AG10803 (cell line): ENCODE measurements at regions not wholly inside any gene's neighbourhood (a gene's known extent, or its start where the extent isn't known, plus 50 kb on each side); places are given as distances from the start of the nearest gene placed in this dataset.
"Not testable (repeated sequence)": the region's sequence is repeated elsewhere in the genome, so short reads cannot be mapped to it uniquely, and the experiment has no call there.

Source experiments
- DNase-seq: peaks from one replicate; pipeline ENCODE4 v3.0.0; 2010; ENCODE audit warnings: low read depth
- H3K4me3 ChIP-seq: 2 replicates; pipeline ENCODE4 v1.5.1; 2011; ENCODE audit warnings: mild to moderate bottlenecking, low read length, control low read depth
- CTCF ChIP-seq: conservative IDR thresholded peaks from 2 replicates; pipeline ENCODE4 v1.5.1; 2011; ENCODE audit warnings: mild to moderate bottlenecking, low read length, control low read depth, inconsistent platforms

GRCh38 chr4:114137984-114138383 lies 158.5 kb upstream of the ARSJ start:
- no peak for TF ChIP-seq CTCF
- no peak for DNase-seq
- H3K4me3 ChIP-seq, result no peak overlapping the region

GRCh38 chr4:114146947-114147618 lies 167.6 kb upstream of the ARSJ start:
- DNase-seq, result no peak
- TF ChIP-seq CTCF, result no peak
- no peak overlapping the region for H3K4me3 ChIP-seq

GRCh38 chr4:114147619-114148208 lies 168.3 kb upstream of the ARSJ start:
- H3K4me3 ChIP-seq, DNase-seq: not testable (repeated sequence)

- DNase-seq, H3K4me3 ChIP-seq: not testable (repeated sequence)
These were observed 169.1 kb upstream of the ARSJ start for GRCh38 chr4:114148372-114149070.

DNA sequence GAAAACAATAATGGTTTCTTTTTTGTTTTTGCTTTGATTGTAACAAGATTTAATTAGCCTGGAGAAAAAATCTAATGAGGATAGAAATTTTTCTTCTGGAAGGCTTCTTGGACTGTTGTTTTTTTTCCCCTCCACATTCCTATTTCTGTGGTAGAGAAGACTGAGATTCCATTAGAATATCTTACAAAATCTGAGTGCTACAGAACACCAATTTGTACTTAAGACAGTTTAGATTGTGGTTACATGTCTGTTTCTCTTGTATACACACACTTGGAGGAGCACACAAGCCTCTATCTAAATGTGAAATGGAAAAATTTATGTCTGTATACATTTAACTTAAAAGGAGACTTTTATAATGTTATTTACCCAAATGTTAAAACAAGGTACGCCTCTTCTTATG lies 176.9 kb upstream of the ARSJ start:
- no peak for TF ChIP-seq CTCF
- DNase-seq, result peak; percentile 28
- no peak overlapping the region for H3K4me3 ChIP-seq

DNA sequence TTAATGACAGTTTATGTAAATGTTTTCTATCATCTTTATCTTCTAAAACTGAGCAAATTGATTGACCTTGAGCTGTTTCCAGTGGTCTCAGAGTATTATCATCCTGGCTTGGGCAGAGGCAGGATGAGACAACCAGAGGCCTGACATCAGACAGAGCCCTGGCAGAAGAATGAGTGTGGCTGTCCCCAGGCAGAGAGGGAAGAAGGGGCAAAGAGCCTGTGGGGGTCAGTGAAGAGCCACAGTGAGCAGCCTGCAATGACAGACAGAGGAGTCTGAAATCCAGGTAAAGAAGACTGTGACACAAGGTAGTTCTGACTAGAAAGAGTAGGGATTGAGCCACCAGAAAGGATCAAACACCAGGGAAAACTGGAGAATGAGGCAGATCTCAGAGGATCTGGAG lies 182.4 kb upstream of the ARSJ start:
- DNase-seq, result no peak
- TF ChIP-seq CTCF, result no peak
- no peak overlapping the region for H3K4me3 ChIP-seq

- H3K4me3 ChIP-seq, result no peak overlapping the region
- DNase-seq, result peak; percentile 18
- TF ChIP-seq CTCF, result no peak
These were observed 183.6 kb upstream of the ARSJ start for GRCh38 chr4:114163051-114163450.

DNA sequence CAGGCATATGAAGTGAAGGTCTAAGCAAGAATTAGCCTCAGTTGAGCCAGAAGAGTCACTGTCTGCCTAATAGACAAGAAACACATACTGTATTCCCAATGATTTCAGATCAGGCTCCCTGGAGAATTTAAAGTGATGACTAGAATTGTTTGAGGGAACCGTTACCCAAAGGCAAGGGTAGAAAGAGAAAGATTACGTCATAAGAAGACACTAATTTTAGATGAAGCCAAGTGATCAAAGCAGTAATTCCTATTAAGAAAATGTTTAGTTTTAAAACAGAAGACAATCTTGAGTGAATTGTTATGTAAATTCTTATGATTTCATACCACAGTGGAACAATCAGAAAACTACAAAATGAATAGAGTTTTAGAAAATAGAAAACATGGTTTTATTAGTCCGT lies 194.5 kb upstream of the ARSJ start:
- no peak for TF ChIP-seq CTCF
- no peak overlapping the region for H3K4me3 ChIP-seq
- DNase-seq, result no peak
